GM21515 (cell line): ENCODE measurements at regions not wholly inside any gene's neighbourhood (a gene's known extent, or its start where the extent isn't known, plus 50 kb on each side); places are given as distances from the start of the nearest gene placed in this dataset.

Experiments used
- ATAC-seq: cut with Tn5 transposase; IDR thresholded peaks from one replicate; pipeline ENCODE4 v1.9.1; 2021; ENCODE audit not compliant: unreplicated experiment

DNA sequence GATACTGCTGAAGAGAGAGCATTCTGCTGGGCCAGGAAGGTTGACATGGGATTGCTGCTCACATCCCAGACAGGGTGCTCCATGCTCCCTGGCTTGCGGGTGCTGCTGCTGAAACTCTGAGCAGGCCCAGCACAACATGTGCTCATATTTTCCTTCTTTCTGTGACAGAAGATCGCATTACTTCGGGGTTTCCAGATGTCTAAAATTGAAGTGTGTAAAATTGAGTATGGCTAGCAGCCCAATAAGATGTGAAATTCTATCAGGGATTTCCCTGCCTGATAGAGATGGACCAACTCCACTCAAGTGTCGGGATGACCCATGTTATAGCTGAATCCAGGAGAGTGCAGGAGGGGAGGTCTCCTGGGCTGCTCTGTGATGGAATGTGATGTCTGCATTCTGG, 55.6 kb upstream of the KL start:
- no peak for ATAC-seq

DNA sequence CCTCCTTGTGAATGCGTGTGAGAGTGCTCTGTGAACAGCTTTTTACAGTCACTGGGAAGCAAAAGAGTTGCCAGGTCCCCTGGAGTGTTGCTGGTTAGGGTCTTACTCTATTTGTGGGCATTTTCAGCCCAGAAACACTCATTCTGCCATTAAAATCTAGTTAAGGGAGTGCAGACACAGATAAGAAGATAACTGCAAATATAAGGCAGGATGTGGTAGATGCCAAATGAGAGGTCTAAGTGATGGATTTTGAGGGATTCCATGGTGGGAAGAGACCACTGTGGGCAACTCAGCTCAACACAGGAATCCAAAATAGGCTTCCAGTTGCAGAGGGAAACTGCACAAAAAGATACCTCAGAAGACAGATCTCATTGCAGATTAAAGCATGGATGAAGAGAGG, 54.5 kb upstream of the KL start:
- ATAC-seq: no peak

DNA sequence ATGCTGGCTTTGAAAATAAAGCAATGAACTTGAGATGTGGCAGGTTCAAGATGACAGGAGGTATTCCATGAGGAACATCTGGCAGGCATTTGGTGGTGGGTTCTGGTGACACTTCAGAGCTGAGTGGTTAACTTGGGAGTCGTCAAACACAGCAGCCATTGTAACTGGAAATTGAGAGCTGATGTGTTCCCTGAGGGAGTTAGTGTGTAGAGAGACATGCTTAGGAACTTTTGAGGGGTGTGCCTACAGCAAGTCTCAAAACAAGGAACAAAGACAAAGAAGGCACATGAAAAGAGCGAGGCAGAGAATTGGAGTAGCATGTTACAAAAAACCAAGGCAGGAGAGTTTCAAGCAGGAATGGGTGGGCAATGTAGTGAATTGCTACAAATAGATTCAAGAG, 53.9 kb upstream of the KL start:
- ATAC-seq: no peak

DNA sequence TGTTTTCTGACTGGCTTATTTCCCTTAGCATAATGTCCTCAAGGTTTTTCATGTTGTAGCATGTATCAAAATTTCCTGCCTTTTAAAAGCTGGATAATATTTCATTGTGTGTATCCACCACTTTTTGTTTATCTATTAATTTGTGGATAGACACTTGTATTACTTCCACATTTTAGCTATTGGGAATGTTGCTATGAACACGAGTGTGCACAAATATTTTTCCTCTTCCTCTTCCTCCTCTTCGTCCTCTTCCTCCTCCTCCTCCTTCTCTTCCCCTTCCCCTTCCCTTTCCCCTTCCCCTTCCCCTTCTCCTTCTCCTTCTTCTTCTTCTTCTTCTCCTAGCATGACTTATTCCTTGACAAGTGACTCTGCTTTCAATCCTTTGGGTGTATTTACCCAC, 51.2 kb upstream of the KL start:
- no peak for ATAC-seq
